Gastroesophageal sphincter (tissue), 3 donors: ENCODE measurements at regions not wholly inside any gene's neighbourhood (a gene's known extent, or its start where the extent isn't known, plus 50 kb on each side); places are given as distances from the start of the nearest gene placed in this dataset.

Experiments used
- CTCF ChIP-seq, 4 experiments: fragments of 200-600 bp in 2 of 4; fragments of 450-650 bp in 2 of 4; sonication (generic) in 1 of 4; IDR thresholded peaks; one replicate each; pipeline ENCODE4 v1.5.1; 2017 to 2019; ENCODE audit warnings: antibody characterized with exemption in 4 of 4, mild to moderate bottlenecking in 2 of 4, moderate library complexity in 2 of 4
- EP300 ChIP-seq: sonication (generic); formaldehyde crosslinking; IDR thresholded peaks from one replicate; pipeline ENCODE4 v1.6.1; 2017; ENCODE audit warnings: antibody characterized with exemption, mild to moderate bottlenecking
- POLR2A ChIP-seq, 2 donors: fragments of 450-650 bp; IDR thresholded peaks; one replicate each; pipeline ENCODE4 v1.6.1; 2017; ENCODE audit warnings: antibody characterized with exemption in 2 of 2, mild to moderate bottlenecking in 2 of 2, moderate library complexity in 1 of 2

- no peak for TF ChIP-seq EP300
- no peak for TF ChIP-seq CTCF (IDR thresholded peaks at IDR 0.05)
- TF ChIP-seq POLR2A (IDR thresholded peaks at IDR 0.05) = no peak
Measured at GRCh38 chr9:20144197-20144596, 355.4 kb upstream of the SLC24A2 start.
